ENCODE measurements at regions not wholly inside any gene's neighbourhood (a gene's known extent, or its start where the extent isn't known, plus 50 kb on each side); places are given as distances from the start of the nearest gene placed in this dataset.
"Not testable (repeated sequence)": the region's sequence is repeated elsewhere in the genome, so short reads cannot be mapped to it uniquely, and the experiment has no call there.

GRCh38 chr2:198909525-198910267, 548.0 kb downstream of the SATB2 start:
- no peak for DNase-seq

DNA sequence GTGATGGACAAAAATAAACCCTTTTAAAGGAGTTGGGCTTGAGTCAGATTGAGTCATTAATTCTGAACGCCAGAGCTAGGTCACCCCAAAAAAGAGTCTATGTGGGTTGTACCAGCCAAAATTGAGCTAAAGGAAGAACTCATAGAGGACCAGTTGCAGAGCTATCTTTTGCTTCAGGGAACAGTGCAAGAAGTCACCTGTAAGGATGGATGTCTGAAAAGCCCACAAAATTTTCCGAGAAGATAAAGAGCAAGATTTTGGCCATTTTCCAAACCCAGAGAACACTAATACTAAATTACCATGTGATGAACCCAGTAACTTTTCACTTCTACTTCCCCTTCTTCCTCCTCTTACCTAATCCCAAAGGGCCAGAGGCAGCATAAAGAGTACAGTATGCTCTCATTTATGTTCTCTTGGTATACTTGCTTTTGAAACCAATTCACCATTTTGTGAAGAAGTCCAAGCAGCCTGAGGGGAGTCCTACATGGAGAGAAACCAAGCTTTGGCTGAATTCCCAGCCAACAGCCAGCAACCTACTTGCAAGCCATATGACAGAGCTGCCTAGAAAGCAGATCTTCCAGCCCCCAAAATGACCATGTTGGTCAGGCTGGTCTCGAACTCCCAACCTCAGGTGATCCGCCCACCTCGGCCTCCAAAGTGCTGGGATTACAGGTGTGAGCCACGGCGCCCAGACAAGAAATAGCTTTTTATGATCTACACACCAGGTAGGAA, 551.7 kb downstream of the SATB2 start:
- no peak for DNase-seq

- no peak for DNase-seq
These were observed 555.8 kb downstream of the SATB2 start for GRCh38 chr2:198901894-198902293.

DNA sequence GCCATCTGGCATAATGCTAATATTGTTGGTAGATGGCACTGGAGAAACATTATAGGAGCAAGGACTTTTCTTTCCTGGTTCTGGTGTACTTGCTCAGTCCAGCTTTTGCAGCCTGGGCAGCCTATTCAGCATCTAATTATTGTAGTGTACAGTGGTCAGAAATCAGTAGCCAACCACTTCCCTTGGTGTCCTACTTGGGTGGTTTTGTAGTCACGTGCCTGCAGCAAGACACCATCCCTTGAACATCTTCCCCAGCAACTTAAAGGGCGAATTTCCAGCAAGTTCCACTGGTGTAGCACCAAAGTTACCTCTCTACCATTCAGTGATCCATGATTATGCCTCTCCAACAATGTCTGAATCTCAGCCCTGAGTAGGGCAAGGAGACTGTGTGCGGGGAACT, 557.6 kb downstream of the SATB2 start:
- DNase-seq = no peak

DNA sequence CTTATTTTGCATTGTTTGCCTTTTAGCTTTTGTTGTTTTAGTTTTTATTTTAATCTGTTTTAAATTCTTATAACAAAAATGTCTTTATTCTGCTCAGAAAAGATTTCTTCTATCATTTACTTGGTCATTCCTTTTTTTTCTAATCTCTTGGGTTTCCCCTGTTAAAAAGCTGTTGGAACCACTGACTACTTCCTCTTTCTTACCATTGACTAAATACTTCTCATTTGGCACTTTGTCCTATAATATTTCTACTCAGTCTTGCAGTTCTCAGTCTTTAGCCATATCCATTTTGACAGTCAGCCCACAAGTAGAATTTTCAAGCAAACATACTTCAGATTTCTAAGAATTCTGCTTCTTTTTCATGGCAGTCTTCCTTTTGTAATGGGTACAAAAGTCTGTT, 567.2 kb downstream of the SATB2 start:
- no peak for DNase-seq

DNA sequence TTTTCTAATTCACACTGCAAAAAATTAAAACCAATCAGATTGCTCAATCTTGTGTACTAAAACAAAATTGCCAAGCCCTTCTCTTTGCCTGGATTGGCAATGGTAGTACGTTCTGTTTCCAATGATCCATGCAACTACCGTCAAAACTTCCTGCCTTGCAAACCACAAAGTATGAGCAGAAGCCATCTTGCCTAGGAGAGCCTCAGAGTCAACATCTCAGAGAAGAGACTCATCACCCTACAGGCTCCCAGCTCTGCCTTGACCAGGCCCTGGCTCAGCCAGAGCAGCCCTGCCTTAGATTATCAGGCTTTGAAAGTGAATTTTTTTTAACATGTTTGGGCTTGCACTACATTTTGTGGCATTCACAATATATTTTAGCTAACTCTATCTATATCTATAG, 574.1 kb downstream of the SATB2 start:
- no peak for DNase-seq

DNA sequence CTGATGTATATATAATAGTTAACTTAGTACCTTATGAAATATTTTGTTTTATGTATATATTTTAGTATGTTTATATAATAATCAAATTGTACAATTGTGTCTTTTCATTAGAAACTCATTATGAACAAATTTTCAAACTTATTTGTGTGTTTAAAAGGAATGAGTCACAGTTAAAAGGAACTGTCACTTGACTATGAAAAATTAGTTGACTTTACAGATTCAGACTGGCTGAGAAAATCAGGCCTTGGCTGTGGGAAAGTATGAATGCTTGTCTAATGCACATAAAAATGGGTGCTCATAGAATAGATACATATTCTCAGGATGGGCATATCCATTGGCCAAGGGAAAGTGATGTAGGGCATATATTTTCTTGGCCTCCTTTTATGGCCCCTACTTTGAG, 576.8 kb downstream of the SATB2 start:
- no peak for DNase-seq

GRCh38 chr2:198880421-198880820, 577.3 kb downstream of the SATB2 start:
- DNase-seq = no peak

GRCh38 chr2:198874472-198874858, 583.3 kb downstream of the SATB2 start:
- no peak for DNase-seq

- no peak for DNase-seq
These were observed 584.0 kb downstream of the SATB2 start for GRCh38 chr2:198873503-198874471.

- DNase-seq = no peak
These were observed 594.1 kb downstream of the SATB2 start for GRCh38 chr2:198863655-198864054.

- DNase-seq = no peak
These were observed 596.7 kb downstream of the SATB2 start for GRCh38 chr2:198861080-198861479.

DNA sequence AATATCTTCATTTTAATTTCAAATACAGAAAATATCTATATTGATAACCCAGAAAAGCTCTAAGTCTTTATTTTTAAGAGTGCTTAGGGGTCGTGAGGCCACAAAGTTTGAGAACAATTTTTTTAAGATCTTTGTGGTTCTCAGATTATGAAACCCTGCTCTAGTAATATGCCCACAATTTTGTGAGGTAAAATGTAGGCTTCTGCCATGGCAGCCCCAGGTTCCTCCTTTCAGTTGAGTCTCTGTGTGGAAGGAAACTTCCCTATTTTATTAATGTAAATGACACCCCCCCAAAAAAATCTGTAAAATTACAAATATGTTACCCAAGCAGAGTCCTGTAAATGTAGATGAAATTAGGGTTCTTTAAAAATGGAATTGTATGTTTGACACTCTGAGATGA, 600.5 kb downstream of the SATB2 start:
- DNase-seq = no peak

- not testable (repeated sequence) for DNase-seq
These were observed 602.0 kb downstream of the SATB2 start for GRCh38 chr2:198855746-198856145.

- no peak for DNase-seq
These were observed 605.5 kb downstream of the SATB2 start for GRCh38 chr2:198852248-198852647.

DNA sequence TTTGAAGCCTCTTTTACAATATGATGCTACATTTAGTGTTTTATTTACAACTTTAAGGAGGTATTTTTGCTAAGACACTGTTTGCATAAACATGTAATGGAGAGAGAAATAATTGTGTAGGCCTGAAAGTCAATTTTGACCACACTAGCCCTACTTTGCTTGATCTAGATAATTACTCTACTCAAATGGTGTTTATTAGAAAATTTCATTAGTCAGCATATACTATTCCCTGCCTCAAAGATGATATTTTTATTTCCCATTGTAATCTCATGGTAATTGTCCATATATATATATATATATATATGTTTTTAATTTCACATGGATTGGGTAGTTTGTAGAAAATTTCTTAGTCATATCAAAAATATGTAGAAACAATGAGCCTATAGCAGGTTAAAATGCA, 632.2 kb downstream of the SATB2 start:
- DNase-seq = no peak

GRCh38 chr2:198817536-198817935, 640.2 kb downstream of the SATB2 start:
- no peak for DNase-seq

- no peak for DNase-seq
These were observed 642.1 kb downstream of the SATB2 start for GRCh38 chr2:198815626-198816025.

GRCh38 chr2:198811198-198811597, 646.5 kb downstream of the SATB2 start:
- DNase-seq = no peak

- no peak for DNase-seq
These were observed 647.8 kb downstream of the SATB2 start for GRCh38 chr2:198809976-198810375.

DNA sequence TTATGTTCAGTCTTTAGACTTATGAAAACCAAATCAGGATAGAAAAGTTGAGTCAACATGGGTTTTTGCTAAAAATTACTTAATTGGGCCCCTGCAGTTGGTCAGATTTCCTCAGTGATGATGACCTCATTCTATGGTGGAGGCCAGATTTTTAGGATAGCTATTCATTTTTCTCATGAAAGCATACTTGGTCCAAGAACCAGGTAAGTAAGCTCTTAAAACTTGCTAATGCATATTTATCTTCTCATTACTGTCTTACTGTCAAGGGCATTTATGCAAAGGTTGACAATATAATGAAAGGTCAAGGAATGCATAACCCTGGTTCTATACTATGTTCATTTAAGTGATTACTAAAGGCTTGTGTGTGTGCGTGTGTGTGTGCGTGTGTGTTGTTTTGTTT, 650.6 kb downstream of the SATB2 start:
- DNase-seq = no peak

DNA sequence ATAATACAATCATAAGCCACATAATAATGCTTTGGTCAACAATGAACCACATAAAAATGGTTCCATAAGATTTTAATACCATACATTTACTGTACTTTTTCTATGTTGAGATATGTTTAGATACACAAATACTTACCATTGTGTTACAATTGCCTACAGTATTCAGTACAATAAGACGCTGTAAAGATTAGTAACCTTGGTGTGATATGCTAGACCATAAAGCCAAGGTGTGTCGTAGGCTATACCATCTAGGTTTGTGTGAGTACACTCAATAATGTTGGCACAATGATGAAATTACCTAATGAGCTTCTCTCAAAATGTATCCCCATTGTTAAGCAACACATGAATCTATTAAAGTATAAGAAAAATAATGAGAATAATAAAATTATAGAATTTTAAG, 662.3 kb downstream of the SATB2 start:
- DNase-seq = no peak

DNA sequence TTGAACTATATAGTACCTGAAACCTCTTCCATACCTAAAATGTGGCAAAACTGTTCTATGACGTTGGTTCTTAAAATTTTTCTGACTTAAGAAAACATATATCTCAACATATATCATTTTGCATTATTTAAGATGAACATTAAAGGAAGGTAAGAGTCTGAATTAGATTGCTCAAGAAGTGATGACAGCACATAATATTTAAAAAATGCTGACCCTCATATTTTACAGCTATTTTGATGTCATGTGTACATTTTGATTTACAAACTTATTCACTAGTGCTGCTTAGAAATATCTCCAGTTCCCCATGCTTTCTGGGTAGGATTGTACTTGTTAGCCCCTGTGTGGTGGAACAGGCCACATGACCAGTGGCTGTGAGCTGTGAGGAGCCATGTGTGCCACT, 666.1 kb downstream of the SATB2 start:
- DNase-seq = no peak

DNA sequence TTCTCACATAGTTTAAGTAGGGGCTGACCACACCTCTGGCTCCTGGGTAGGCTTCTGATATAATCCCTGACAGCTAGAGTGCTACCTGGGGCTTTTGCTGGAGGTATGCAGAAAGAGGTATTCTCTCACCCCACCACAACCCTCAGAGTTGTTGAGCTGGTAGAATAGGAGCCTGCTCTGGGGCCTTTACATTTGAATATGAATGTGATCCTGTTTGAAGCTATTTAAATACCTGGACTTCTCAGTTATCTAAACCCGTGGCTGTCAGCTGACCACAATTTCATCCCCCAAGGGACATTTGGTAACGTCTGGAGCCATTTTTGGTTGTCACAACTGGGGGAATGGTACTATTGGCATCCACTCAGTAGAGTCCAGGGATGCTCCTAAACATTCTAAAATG, 669.1 kb downstream of the SATB2 start:
- no peak for DNase-seq
